SK-N-SH treated with all-trans-retinoic acid at 6 μM for 48 hours (cell line): ENCODE measurements at regions not wholly inside any gene's neighbourhood (a gene's known extent, or its start where the extent isn't known, plus 50 kb on each side); places are given as distances from the start of the nearest gene placed in this dataset.

Experiments used
- ARNTL ChIP-seq: fragments of 450-650 bp; formaldehyde crosslinking; IDR thresholded peaks from 2 replicates; pipeline ENCODE4 v1.5.0; 2020; ENCODE audit warnings: low read depth, mild to moderate bottlenecking, moderate library complexity, borderline replicate concordance
- OSR1 ChIP-seq: fragments of 250-450 bp; sonication (Bioruptor Pico); IDR thresholded peaks from 2 replicates; pipeline ENCODE4 v1.8.0; 2022; ENCODE audit warnings: moderate library complexity, mild to moderate bottlenecking, inconsistent platforms
- RARB ChIP-seq: fragments of 250-450 bp; sonication (Bioruptor Pico); IDR thresholded peaks from 2 replicates; pipeline ENCODE4 v1.8.0; 2021; ENCODE audit warnings: mild to moderate bottlenecking, moderate library complexity
- TOX ChIP-seq: fragments of 250-450 bp; sonication (Bioruptor Pico); IDR thresholded peaks from 2 replicates; pipeline ENCODE4 v1.8.0; 2021; ENCODE audit warnings: mild to moderate bottlenecking, moderate library complexity, borderline replicate concordance
- ZNF70 ChIP-seq: fragments of 450-650 bp; formaldehyde crosslinking; IDR thresholded peaks from 2 replicates; pipeline ENCODE4 v1.5.0; 2020; ENCODE audit warnings: mild to moderate bottlenecking, moderate library complexity
- TF ChIP-seq, protein P1 (sequence below): fragments of 250-450 bp; sonication (Bioruptor Pico); IDR thresholded peaks from 2 replicates; pipeline ENCODE4 v1.5.1; 2020; ENCODE audit warnings: low read depth, mild to moderate bottlenecking, moderate library complexity
- TF ChIP-seq, protein P2 (sequence below): fragments of 250-450 bp; sonication (Bioruptor Pico); IDR thresholded peaks from 2 replicates; pipeline ENCODE4 v1.8.0; 2020; ENCODE audit warnings: mild to moderate bottlenecking, moderate library complexity, borderline replicate concordance
- TF ChIP-seq, protein P3 (sequence below): fragments of 250-450 bp; sonication (Bioruptor Pico); IDR thresholded peaks from 2 replicates; pipeline ENCODE4 v1.8.0; 2021; ENCODE audit warnings: low read depth, mild to moderate bottlenecking, moderate library complexity, borderline replicate concordance

- TF ChIP-seq, protein P1, sequence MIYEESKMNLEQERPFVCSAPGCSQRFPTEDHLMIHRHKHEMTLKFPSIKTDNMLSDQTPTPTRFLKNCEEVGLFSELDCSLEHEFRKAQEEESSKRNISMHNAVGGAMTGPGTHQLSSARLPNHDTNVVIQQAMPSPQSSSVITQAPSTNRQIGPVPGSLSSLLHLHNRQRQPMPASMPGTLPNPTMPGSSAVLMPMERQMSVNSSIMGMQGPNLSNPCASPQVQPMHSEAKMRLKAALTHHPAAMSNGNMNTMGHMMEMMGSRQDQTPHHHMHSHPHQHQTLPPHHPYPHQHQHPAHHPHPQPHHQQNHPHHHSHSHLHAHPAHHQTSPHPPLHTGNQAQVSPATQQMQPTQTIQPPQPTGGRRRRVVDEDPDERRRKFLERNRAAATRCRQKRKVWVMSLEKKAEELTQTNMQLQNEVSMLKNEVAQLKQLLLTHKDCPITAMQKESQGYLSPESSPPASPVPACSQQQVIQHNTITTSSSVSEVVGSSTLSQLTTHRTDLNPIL, result no peak
- TF ChIP-seq TOX (CRISPR knock-in tag) (no peak), ARNTL (no peak), ZNF70 (CRISPR knock-in tag) (no peak), OSR1 (CRISPR knock-in tag) (no peak), RARB (no peak)
- TF ChIP-seq, protein P2, sequence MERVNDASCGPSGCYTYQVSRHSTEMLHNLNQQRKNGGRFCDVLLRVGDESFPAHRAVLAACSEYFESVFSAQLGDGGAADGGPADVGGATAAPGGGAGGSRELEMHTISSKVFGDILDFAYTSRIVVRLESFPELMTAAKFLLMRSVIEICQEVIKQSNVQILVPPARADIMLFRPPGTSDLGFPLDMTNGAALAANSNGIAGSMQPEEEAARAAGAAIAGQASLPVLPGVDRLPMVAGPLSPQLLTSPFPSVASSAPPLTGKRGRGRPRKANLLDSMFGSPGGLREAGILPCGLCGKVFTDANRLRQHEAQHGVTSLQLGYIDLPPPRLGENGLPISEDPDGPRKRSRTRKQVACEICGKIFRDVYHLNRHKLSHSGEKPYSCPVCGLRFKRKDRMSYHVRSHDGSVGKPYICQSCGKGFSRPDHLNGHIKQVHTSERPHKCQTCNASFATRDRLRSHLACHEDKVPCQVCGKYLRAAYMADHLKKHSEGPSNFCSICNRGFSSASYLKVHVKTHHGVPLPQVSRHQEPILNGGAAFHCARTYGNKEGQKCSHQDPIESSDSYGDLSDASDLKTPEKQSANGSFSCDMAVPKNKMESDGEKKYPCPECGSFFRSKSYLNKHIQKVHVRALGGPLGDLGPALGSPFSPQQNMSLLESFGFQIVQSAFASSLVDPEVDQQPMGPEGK (CRISPR knock-in tag), result no peak
- TF ChIP-seq, protein P3, sequence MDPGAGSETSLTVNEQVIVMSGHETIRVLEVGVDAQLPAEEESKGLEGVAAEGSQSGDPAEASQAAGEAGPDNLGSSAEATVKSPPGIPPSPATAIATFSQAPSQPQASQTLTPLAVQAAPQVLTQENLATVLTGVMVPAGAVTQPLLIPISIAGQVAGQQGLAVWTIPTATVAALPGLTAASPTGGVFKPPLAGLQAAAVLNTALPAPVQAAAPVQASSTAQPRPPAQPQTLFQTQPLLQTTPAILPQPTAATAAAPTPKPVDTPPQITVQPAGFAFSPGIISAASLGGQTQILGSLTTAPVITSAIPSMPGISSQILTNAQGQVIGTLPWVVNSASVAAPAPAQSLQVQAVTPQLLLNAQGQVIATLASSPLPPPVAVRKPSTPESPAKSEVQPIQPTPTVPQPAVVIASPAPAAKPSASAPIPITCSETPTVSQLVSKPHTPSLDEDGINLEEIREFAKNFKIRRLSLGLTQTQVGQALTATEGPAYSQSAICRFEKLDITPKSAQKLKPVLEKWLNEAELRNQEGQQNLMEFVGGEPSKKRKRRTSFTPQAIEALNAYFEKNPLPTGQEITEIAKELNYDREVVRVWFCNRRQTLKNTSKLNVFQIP (CRISPR knock-in tag), result no peak
Measured at GRCh38 chr6:144782634-144783033, 497.5 kb downstream of the UTRN start.
